ENCODE measurements at regions not wholly inside any gene's neighbourhood (a gene's known extent, or its start where the extent isn't known, plus 50 kb on each side); places are given as distances from the start of the nearest gene placed in this dataset.

DNA sequence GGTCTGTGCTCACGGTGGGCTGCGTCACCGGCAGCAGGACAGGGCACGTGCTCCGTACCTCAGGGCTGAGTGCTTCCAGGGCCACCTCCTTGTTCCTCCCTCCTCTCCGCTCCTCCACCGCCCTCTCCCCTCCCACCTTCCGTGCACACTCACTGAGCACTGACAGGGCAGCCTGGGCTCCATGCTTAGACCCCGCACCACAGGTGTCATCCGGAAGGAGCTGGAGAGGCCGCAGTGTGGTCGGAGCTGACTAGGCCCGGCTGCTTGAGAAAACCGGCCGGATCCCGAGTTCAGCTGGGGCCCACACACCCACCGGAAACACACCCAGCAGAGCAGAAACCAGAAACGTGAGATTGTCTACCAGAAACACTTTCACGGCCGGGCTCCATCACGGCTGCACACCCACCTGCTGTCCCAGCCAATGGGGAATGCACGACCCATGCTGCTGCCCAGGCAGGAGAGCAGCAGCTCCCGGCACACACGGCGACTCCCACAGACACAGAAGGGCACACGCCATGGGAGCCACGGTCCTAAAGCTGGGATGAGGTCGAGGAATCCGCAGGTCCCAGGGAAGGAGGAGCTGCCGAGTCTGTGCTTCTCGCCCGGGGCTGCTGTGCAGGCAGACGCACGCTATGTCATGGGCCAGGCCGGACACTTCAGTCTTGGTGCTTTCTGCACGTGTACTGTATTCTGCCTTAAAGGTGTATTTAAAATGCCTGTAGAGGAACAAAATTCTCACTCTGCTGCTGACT, 55.0 kb upstream of the ZNF469 start:
- Histone ChIP-seq H3F3A (replicated peaks; ENCODE audit: low read depth) (no peaks in the 10 kb centered on the region), H3K27ac (ENCODE audit: low read depth) (no peak overlapping the region), H3K27me3 (ENCODE audit: insufficient read depth) (no peaks in the 10 kb centered on the region), H4K20me1 (replicated peaks; ENCODE audit: insufficient read depth) (no peaks in the 10 kb centered on the region), H3K4me1 (ENCODE audit: insufficient read depth) (no peaks in the 10 kb centered on the region), H3K36me3 (ENCODE audit: insufficient read depth) (no peaks in the 10 kb centered on the region), H2AFZ (no peak overlapping the region), H3K9me2 (ENCODE audit: insufficient read depth) (no peaks in the 10 kb centered on the region), H3K4me3 (no peak overlapping the region), H3K79me2 (replicated peaks; ENCODE audit: insufficient read depth) (no peaks in the 10 kb centered on the region), H3K4me2 (no peak overlapping the region)
- Mint-ChIP-seq H3K4me1 (no peaks in the 10 kb centered on the region), H3K27me3 (ENCODE audit: insufficient read depth, low read depth, poor library complexity) (peaks cover 9% of the 10 kb centered on the region), H3K27ac (no peak overlapping the region), H3K36me3 (ENCODE audit: low read depth) (no peaks in the 10 kb centered on the region; the same call in 2 of the 3 replicates), H3K9me3 (peaks cover 6% of the 10 kb centered on the region; the same call in 1 of the 3 replicates), H3K4me3 (no peak overlapping the region)
- DNase-seq (ENCODE audit: low spot score) (no peak), ATAC-seq (no peak)
- TF ChIP-seq, protein P1, sequence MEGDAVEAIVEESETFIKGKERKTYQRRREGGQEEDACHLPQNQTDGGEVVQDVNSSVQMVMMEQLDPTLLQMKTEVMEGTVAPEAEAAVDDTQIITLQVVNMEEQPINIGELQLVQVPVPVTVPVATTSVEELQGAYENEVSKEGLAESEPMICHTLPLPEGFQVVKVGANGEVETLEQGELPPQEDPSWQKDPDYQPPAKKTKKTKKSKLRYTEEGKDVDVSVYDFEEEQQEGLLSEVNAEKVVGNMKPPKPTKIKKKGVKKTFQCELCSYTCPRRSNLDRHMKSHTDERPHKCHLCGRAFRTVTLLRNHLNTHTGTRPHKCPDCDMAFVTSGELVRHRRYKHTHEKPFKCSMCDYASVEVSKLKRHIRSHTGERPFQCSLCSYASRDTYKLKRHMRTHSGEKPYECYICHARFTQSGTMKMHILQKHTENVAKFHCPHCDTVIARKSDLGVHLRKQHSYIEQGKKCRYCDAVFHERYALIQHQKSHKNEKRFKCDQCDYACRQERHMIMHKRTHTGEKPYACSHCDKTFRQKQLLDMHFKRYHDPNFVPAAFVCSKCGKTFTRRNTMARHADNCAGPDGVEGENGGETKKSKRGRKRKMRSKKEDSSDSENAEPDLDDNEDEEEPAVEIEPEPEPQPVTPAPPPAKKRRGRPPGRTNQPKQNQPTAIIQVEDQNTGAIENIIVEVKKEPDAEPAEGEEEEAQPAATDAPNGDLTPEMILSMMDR (conservative IDR thresholded peaks at IDR 0.05; ENCODE audit: low read depth in 2 of 2), result no peak
- TF ChIP-seq NANOG (IDR thresholded peaks at IDR 0.05; ENCODE audit: borderline replicate concordance) (no peak), JUNB (IDR thresholded peaks at IDR 0.05; ENCODE audit: unreplicated experiment) (no peak), STAT1 (IDR thresholded peaks at IDR 0.05; ENCODE audit: unreplicated experiment) (no peak), CREB1 (CRISPR knock-in tag; IDR thresholded peaks at IDR 0.05; ENCODE audit: low read depth) (no peak), ZNF114 (CRISPR knock-in tag; IDR thresholded peaks at IDR 0.05) (no peak), ZNF331 (CRISPR knock-in tag; IDR thresholded peaks at IDR 0.05; ENCODE audit: low read depth) (no peak)
- TF ChIP-seq, protein P2, sequence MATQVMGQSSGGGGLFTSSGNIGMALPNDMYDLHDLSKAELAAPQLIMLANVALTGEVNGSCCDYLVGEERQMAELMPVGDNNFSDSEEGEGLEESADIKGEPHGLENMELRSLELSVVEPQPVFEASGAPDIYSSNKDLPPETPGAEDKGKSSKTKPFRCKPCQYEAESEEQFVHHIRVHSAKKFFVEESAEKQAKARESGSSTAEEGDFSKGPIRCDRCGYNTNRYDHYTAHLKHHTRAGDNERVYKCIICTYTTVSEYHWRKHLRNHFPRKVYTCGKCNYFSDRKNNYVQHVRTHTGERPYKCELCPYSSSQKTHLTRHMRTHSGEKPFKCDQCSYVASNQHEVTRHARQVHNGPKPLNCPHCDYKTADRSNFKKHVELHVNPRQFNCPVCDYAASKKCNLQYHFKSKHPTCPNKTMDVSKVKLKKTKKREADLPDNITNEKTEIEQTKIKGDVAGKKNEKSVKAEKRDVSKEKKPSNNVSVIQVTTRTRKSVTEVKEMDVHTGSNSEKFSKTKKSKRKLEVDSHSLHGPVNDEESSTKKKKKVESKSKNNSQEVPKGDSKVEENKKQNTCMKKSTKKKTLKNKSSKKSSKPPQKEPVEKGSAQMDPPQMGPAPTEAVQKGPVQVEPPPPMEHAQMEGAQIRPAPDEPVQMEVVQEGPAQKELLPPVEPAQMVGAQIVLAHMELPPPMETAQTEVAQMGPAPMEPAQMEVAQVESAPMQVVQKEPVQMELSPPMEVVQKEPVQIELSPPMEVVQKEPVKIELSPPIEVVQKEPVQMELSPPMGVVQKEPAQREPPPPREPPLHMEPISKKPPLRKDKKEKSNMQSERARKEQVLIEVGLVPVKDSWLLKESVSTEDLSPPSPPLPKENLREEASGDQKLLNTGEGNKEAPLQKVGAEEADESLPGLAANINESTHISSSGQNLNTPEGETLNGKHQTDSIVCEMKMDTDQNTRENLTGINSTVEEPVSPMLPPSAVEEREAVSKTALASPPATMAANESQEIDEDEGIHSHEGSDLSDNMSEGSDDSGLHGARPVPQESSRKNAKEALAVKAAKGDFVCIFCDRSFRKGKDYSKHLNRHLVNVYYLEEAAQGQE (IDR thresholded peaks at IDR 0.05; ENCODE audit: unreplicated experiment), result no peak

DNA sequence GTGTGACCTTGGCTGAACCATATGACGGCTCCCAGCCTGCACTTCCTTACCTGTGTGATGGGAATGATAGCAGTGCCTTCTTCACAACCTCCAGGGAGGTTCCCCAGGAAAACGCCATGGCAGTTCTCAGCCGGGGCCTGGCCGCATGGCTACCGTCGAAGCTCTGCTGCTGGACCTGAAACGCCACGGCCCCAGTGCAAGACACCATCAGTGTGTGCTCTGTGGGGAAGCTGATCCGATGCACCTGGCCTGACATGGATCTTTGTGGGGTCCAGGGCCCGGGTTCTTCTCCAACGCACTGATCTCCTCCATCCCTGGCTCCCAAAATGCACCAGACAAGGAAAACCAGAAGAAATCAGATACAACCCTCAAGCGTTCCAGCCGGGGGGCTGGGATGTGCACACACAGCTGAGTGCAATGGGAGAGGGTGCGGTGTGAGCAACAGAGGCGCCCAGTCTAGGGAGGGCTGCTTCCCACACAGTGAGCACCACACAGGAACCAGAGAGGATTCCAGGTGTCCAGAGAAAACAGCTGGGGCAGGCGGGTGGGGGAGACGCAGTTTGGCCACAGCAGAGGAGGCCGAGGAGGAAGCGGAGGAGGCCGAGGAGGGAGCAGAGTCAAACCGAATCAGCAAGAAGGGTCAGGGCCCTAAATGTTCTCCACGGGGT, 54.3 kb upstream of the ZNF469 start:
- H2AFZ ChIP-seq, result no peak overlapping the region
- no peak overlapping the region for H3K27ac Mint-ChIP-seq
- no peaks in the 10 kb centered on the region for H3K4me1 ChIP-seq (ENCODE audit: insufficient read depth)
- H3K27me3 ChIP-seq (ENCODE audit: insufficient read depth), result no peaks in the 10 kb centered on the region
- H3K36me3 ChIP-seq (ENCODE audit: insufficient read depth), result no peaks in the 10 kb centered on the region
- H3K9me2 ChIP-seq (ENCODE audit: insufficient read depth), result no peaks in the 10 kb centered on the region
- H3F3A ChIP-seq (replicated peaks; ENCODE audit: low read depth), result no peaks in the 10 kb centered on the region
- peaks cover 6% of the 10 kb centered on the region; the same call in 1 of the 3 replicates for H3K9me3 Mint-ChIP-seq
- no peak overlapping the region for H3K4me3 ChIP-seq
- ATAC-seq, result no peak
- H4K20me1 ChIP-seq (replicated peaks; ENCODE audit: insufficient read depth), result no peaks in the 10 kb centered on the region
- no peak for DNase-seq (ENCODE audit: low spot score)
- H3K4me3 Mint-ChIP-seq, result no peak overlapping the region
- H3K27ac ChIP-seq (ENCODE audit: low read depth), result no peak overlapping the region
- no peaks in the 10 kb centered on the region for H3K79me2 ChIP-seq (replicated peaks; ENCODE audit: insufficient read depth)
- H3K4me1 Mint-ChIP-seq, result no peaks in the 10 kb centered on the region
- H3K36me3 Mint-ChIP-seq (ENCODE audit: low read depth), result no peaks in the 10 kb centered on the region; the same call in 2 of the 3 replicates
- peaks cover 9% of the 10 kb centered on the region for H3K27me3 Mint-ChIP-seq (ENCODE audit: insufficient read depth, low read depth, poor library complexity)
- no peak overlapping the region for H3K4me2 ChIP-seq
- TF ChIP-seq NANOG (IDR thresholded peaks at IDR 0.05; ENCODE audit: borderline replicate concordance), result no peak
- no peak for TF ChIP-seq CREB1 (CRISPR knock-in tag; IDR thresholded peaks at IDR 0.05; ENCODE audit: low read depth)
- TF ChIP-seq, protein P3, sequence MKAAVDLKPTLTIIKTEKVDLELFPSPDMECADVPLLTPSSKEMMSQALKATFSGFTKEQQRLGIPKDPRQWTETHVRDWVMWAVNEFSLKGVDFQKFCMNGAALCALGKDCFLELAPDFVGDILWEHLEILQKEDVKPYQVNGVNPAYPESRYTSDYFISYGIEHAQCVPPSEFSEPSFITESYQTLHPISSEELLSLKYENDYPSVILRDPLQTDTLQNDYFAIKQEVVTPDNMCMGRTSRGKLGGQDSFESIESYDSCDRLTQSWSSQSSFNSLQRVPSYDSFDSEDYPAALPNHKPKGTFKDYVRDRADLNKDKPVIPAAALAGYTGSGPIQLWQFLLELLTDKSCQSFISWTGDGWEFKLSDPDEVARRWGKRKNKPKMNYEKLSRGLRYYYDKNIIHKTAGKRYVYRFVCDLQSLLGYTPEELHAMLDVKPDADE (IDR thresholded peaks at IDR 0.05), result no peak
- TF ChIP-seq, protein P2 (IDR thresholded peaks at IDR 0.05; ENCODE audit: unreplicated experiment), result no peak
